Central memory CD8-positive, alpha-beta T cell (primary cell): ENCODE measurements at regions not wholly inside any gene's neighbourhood (a gene's known extent, or its start where the extent isn't known, plus 50 kb on each side); places are given as distances from the start of the nearest gene placed in this dataset.

ENCODE experiments used
- ATAC-seq: fragments of 150-1000 bp; cut with Tn5 transposase; replicated peaks from 2 replicates; pipeline ENCODE4 v1.10.0; 2022; ENCODE audit warnings: mild to moderate bottlenecking, moderate FRiP score, moderate number of reproducible peaks; ENCODE audit not compliant: poor library complexity, severe bottlenecking; ENCODE audit errors: extremely low read depth
- DNase-seq, 2 donors: peaks; one replicate each; pipeline ENCODE4 v3.0.0; 2021; ENCODE audit warnings: low spot score in 2 of 2
- H3K27ac Mint-ChIP-seq: one replicate; pipeline ENCODE4 v1.8.0; 2022; ENCODE audit warnings: low read depth, mild to moderate bottlenecking, moderate library complexity, mixed read lengths
- H3K27me3 Mint-ChIP-seq: one replicate; pipeline ENCODE4 v1.8.0; 2022; ENCODE audit warnings: mixed read lengths
- H3K36me3 Mint-ChIP-seq: one replicate; pipeline ENCODE4 v1.8.0; 2022; ENCODE audit warnings: mild to moderate bottlenecking, moderate library complexity, mixed read lengths; ENCODE audit not compliant: insufficient read depth
- H3K4me1 Mint-ChIP-seq: one replicate; pipeline ENCODE4 v1.8.0; 2022; ENCODE audit warnings: mixed read lengths
- H3K4me3 Mint-ChIP-seq: one replicate; pipeline ENCODE4 v1.8.0; 2022; ENCODE audit warnings: mild to moderate bottlenecking, moderate library complexity, mixed read lengths
- H3K9me3 Mint-ChIP-seq: one replicate; pipeline ENCODE4 v1.8.0; 2022; ENCODE audit warnings: mixed read lengths

DNA sequence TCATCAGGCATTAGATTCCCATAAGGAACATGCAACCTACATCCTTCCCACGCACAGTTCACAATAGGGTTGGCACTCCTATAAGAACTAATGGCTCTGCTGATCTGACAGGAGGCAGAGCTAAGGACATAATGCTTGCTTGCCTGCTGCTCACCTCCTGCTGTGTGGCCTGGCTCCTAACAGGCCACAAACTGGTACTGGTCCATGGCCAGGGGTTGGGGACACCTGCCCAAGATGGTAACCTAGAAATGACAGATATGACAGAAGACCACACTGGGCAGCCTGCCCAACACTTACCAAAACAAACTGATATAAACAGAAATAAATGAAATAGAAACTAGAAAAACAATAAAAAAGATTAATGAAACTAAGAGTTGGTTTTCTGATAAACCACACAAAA lies 325.6 kb downstream of the SEC23A start:
- H3K36me3 Mint-ChIP-seq, result no peaks in the 10 kb centered on the region
- DNase-seq (no peak), ATAC-seq (no peak)
- H3K4me3 Mint-ChIP-seq, result no peak overlapping the region
- peaks cover 9% of the 10 kb centered on the region for H3K27me3 Mint-ChIP-seq
- no peak overlapping the region for H3K27ac Mint-ChIP-seq
- H3K4me1 Mint-ChIP-seq, result no peaks in the 10 kb centered on the region
- H3K9me3 Mint-ChIP-seq, result peaks cover 11% of the 10 kb centered on the region

DNA sequence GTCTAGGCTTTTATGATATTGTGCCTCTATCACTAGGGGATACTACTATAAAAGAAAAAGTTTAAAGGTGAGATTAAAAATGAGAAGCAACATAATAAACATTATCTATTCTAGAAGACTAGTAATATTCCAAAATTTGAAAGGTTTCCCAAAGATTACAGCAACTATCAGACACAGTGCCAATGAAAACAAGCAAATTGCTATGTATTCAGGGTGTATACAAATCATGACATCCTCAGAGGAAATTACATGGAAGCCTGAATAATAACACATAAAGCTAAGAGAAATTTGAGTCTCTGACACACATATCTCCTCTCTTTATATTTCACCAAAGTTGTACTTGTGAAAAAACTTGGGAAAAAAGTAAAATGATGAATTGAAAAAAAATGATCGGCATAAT lies 327.0 kb downstream of the SEC23A start:
- H3K27ac Mint-ChIP-seq, result no peak overlapping the region
- no peaks in the 10 kb centered on the region for H3K4me1 Mint-ChIP-seq
- H3K9me3 Mint-ChIP-seq, result peaks cover 11% of the 10 kb centered on the region
- H3K27me3 Mint-ChIP-seq, result peaks cover 9% of the 10 kb centered on the region
- H3K36me3 Mint-ChIP-seq, result no peaks in the 10 kb centered on the region
- no peak overlapping the region for H3K4me3 Mint-ChIP-seq
- ATAC-seq (no peak), DNase-seq (no peak)

DNA sequence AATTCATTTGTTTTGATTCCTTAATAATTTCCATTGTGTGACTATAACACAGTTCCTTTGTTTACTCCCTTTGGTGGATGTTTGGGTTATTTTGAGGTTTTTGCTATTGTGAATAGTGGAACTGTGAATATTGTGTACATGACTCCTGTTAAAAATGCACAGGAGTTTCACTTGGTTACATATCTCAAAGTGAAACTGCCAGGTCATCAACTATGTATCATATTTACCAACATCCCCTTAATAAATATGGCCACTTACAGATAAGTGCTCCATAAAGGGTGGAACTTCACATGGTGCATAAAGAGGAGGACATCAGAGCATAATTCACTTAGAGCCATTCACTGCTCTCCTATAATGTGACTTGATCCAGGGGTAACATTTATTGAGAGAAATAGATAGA lies 328.9 kb downstream of the SEC23A start:
- no peaks in the 10 kb centered on the region for H3K4me1 Mint-ChIP-seq
- no peak overlapping the region for H3K4me3 Mint-ChIP-seq
- DNase-seq (no peak), ATAC-seq (no peak)
- H3K27ac Mint-ChIP-seq, result no peak overlapping the region
- H3K36me3 Mint-ChIP-seq, result no peaks in the 10 kb centered on the region
- H3K27me3 Mint-ChIP-seq, result peaks cover 9% of the 10 kb centered on the region
- H3K9me3 Mint-ChIP-seq, result peaks cover 11% of the 10 kb centered on the region

DNA sequence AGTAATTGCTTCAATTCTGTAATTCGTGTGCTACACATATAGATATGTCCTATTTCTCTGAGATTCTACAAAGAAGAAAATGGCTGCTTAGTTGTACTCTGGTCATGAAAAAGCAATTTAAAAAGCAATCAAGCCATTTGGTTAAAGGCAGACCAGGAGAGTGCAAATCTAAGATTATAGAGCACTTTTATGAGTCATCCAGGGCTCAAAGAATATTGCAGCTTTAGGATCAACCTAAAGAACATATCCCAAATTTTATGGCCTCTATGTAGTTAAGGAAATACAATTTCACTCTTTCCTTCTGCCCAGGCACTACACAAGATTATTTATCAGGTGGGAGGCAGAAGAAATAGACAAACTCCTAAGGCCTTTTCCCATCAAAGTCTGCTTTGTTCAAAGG lies 332.8 kb downstream of the SEC23A start:
- no peaks in the 10 kb centered on the region for H3K36me3 Mint-ChIP-seq
- H3K27me3 Mint-ChIP-seq, result peaks cover 3% of the 10 kb centered on the region
- no peaks in the 10 kb centered on the region for H3K4me1 Mint-ChIP-seq
- H3K4me3 Mint-ChIP-seq, result no peak overlapping the region
- peaks cover 12% of the 10 kb centered on the region for H3K9me3 Mint-ChIP-seq
- H3K27ac Mint-ChIP-seq, result no peak overlapping the region
- no peak for DNase-seq
- ATAC-seq, result no peak

DNA sequence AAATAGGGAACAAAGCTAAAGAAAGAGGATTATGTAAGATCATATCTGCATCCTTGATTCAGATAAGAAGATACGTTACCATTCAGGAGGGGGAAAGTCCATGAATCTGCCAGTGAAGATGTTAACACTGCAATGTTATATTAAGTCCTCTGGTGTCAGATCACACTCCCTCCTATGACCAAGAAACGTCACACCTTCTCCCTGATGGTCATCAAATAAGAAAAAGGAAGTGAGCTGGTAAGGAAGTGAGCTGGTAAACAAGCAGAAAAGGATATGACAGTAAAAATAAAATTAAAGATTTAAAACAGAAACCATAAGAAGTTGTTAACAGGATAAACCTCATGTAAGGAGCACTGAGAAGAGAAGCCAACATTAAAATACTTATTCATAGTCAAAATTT lies 340.2 kb downstream of the SEC23A start:
- no peak for ATAC-seq
- Mint-ChIP-seq H3K27ac (no peak overlapping the region), H3K36me3 (no peaks in the 10 kb centered on the region), H3K4me1 (no peaks in the 10 kb centered on the region), H3K9me3 (peaks cover 12% of the 10 kb centered on the region), H3K27me3 (no peaks in the 10 kb centered on the region), H3K4me3 (no peak overlapping the region)
- DNase-seq, result no peak

DNA sequence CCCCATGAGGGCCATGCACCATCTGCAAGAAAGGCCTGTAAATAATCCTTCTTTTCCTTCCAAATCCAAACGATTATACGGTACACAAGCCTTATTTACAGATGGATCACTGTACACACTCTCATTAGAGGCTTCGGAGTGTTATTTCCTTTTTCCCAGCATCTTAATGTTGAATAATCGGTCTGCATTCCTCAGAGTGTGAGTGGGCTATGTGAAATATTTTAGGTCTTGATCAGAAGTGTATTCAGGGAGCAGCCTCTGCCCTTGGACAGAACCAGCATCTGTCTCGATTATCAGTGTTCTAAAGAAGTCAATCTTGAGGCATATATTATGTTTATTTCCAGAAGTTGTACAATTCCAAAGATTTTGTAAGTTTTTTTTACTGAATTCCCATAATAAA lies 340.6 kb downstream of the SEC23A start:
- H3K36me3 Mint-ChIP-seq, result no peaks in the 10 kb centered on the region
- ATAC-seq (no peak), DNase-seq (no peak)
- H3K27ac Mint-ChIP-seq, result no peak overlapping the region
- no peaks in the 10 kb centered on the region for H3K4me1 Mint-ChIP-seq
- H3K9me3 Mint-ChIP-seq, result peaks cover 11% of the 10 kb centered on the region
- no peaks in the 10 kb centered on the region for H3K27me3 Mint-ChIP-seq
- no peak overlapping the region for H3K4me3 Mint-ChIP-seq

DNA sequence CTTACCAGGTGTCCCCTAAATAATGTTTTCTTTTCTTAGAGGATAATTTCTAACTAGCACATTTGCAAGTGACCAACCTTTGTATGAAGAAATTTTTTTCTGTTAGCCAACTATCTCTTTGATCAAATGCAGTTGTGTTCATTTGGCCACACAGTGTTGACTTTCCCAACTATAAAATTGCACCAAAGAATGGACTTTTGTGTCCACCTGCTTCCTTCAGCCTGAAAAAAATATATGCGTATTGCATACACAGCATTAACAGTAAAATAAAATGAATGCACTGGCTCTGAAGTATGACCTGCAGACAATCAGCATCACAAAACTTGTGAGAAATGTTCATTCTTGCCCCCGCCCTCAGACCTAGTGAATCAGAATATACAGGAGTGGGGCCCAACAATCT lies 342.0 kb downstream of the SEC23A start:
- H3K27ac Mint-ChIP-seq, result no peak overlapping the region
- no peaks in the 10 kb centered on the region for H3K36me3 Mint-ChIP-seq
- no peaks in the 10 kb centered on the region for H3K4me1 Mint-ChIP-seq
- no peaks in the 10 kb centered on the region for H3K9me3 Mint-ChIP-seq
- no peaks in the 10 kb centered on the region for H3K27me3 Mint-ChIP-seq
- H3K4me3 Mint-ChIP-seq, result no peak overlapping the region
- DNase-seq (no peak), ATAC-seq (no peak)

DNA sequence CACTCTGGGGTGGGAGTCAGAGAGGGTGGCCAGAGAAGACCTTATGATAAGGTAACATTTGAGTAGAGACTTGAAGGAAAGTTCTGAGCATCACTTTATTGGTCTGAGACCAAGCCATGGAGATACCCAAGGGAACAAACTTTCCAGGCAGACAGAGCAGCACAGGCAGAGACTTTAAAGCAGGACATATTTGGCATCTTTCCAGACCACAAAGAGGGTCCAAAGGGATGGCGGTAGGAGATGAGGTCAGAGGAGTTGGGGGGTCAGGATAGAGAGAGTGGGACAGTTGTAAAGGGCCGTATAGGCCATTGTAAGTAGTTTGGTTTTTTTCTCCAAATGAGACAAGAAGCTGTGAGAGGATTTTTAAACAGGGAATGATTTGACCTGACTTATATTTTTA lies 344.4 kb downstream of the SEC23A start:
- DNase-seq (no peak), ATAC-seq (no peak)
- Mint-ChIP-seq H3K27ac (no peak overlapping the region), H3K9me3 (no peaks in the 10 kb centered on the region), H3K27me3 (no peaks in the 10 kb centered on the region), H3K4me3 (no peak overlapping the region), H3K36me3 (no peaks in the 10 kb centered on the region), H3K4me1 (no peaks in the 10 kb centered on the region)

DNA sequence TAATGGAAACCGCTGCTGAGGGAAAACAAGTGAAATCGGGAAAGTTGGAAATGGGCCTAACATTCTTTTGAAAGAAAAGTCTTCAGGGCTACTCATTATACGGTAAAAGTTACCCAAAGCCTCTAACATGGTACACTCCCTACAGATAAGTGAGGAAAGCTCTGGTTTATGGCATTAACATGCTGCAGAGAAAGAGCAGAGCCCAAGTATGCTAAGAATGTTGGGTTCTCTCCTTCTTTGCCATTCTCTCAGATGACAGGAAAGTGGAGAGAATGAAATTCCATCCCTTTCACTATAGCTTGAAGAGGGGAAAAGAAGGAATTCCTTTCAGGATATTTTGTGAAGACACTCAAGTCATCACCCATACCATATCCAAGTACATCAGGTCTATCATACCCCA lies 348.0 kb downstream of the SEC23A start:
- H3K4me3 Mint-ChIP-seq, result no peak overlapping the region
- H3K36me3 Mint-ChIP-seq, result peaks cover 3% of the 10 kb centered on the region
- no peaks in the 10 kb centered on the region for H3K4me1 Mint-ChIP-seq
- H3K27ac Mint-ChIP-seq, result no peak overlapping the region
- no peaks in the 10 kb centered on the region for H3K9me3 Mint-ChIP-seq
- ATAC-seq, result no peak
- no peak for DNase-seq
- H3K27me3 Mint-ChIP-seq, result no peaks in the 10 kb centered on the region

DNA sequence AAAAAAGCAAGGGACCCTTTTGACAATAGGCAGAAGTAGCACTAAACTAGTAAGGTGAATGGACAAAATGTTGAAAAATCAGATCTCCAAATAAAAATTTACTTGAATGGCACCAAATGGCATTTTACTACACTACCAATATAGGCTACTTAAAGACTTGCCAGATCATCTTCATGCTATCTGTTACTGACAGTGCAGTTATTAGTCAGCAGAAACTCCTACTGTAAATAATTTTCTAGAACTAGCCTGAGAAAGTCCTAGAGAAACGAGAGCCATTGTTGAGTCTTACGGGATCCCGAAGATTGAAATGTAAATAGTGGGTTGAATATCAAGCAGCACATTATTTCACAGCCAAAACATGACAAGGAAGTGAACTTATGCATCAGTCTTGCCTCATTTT lies 350.3 kb downstream of the SEC23A start:
- DNase-seq (no peak), ATAC-seq (no peak)
- no peaks in the 10 kb centered on the region for H3K27me3 Mint-ChIP-seq
- H3K27ac Mint-ChIP-seq, result no peak overlapping the region
- H3K36me3 Mint-ChIP-seq, result peaks cover 3% of the 10 kb centered on the region
- no peak overlapping the region for H3K4me3 Mint-ChIP-seq
- no peaks in the 10 kb centered on the region for H3K9me3 Mint-ChIP-seq
- no peaks in the 10 kb centered on the region for H3K4me1 Mint-ChIP-seq

DNA sequence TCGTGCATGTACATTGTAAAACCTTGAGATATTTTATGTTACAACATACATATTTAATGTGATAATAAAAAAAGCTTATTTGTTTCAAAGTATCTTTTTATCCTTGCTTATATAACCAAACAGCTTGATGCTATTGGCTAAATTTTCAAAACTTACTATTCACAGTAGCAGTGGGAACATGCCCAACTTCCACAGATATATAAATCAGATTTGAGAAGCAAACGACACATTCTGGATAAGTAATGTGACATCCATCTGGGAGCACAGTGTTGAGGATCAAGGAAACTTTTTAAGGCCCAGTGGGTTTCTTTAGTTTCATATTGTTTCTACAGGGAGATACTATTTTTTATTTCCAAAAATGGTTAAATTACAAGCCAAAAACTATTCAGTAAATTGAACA lies 350.7 kb downstream of the SEC23A start:
- Mint-ChIP-seq H3K4me3 (no peak overlapping the region), H3K27ac (no peak overlapping the region), H3K4me1 (no peaks in the 10 kb centered on the region), H3K27me3 (no peaks in the 10 kb centered on the region), H3K9me3 (no peaks in the 10 kb centered on the region), H3K36me3 (peaks cover 3% of the 10 kb centered on the region)
- DNase-seq (no peak), ATAC-seq (no peak)

DNA sequence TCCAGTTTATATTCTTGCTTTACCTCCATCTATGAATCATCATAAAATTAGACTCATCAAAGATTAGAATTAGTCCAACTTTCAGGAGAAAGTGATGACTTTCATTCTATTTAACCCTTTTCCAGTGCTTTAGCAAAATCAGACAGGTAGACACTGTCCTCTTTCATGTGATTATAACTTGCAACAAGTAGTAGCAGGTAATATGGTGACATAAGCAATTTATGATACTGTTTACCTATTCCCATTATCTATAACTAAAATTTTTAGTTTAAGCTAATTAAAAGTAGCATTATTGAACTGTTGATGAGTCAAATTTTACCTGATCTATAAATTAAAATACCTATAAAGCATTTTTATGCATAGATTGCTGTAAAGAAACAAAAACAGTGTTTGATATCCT lies 351.6 kb downstream of the SEC23A start:
- no peak overlapping the region for H3K4me3 Mint-ChIP-seq
- no peaks in the 10 kb centered on the region for H3K4me1 Mint-ChIP-seq
- no peaks in the 10 kb centered on the region for H3K27me3 Mint-ChIP-seq
- H3K36me3 Mint-ChIP-seq, result peaks cover 3% of the 10 kb centered on the region
- no peaks in the 10 kb centered on the region for H3K9me3 Mint-ChIP-seq
- DNase-seq (no peak), ATAC-seq (no peak)
- no peak overlapping the region for H3K27ac Mint-ChIP-seq

DNA sequence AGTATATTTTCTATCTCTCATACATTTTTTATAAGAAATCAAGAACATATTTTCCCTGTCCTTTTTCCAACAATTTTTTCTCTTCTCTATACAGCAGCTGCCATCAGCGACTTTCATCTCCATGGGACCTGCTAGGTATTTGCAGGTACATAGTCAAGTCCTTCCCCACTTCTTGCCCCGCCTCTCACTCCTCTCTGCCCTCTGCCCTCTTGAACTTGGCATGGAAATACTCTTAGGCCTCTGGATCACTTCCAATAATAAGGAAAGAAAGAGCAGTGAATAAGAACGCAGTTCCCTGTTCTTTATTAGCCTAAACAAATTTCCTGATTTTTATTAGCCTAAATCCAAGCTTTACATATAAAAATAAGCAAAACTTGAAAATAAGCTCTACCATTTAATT lies 353.1 kb downstream of the SEC23A start:
- peaks cover 3% of the 10 kb centered on the region for H3K36me3 Mint-ChIP-seq
- H3K27ac Mint-ChIP-seq, result no peak overlapping the region
- no peak overlapping the region for H3K4me3 Mint-ChIP-seq
- DNase-seq, result no peak
- no peaks in the 10 kb centered on the region for H3K27me3 Mint-ChIP-seq
- H3K9me3 Mint-ChIP-seq, result no peaks in the 10 kb centered on the region
- ATAC-seq, result no peak
- no peaks in the 10 kb centered on the region for H3K4me1 Mint-ChIP-seq

DNA sequence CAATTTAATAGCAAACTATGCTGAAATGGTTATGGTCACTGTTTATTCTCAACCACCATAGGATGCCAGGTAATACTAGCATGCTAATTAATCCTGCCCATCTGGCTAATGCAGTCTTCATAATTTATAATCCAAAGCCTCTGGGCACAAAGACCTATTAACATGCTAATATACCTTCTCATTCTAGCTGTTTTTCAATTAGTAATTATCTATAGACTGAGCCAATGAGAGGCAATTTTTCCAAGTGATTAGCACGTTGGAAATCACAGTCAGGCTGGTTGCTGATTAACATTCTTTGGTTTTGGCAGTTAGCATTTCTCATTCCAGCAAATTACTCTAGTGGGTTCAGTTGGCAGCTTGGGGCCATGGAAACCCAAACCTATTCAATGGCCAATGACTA lies 357.2 kb downstream of the SEC23A start:
- ATAC-seq (no peak), DNase-seq (no peak)
- H3K9me3 Mint-ChIP-seq, result no peaks in the 10 kb centered on the region
- H3K27ac Mint-ChIP-seq, result no peak overlapping the region
- H3K4me3 Mint-ChIP-seq, result no peak overlapping the region
- H3K4me1 Mint-ChIP-seq, result no peaks in the 10 kb centered on the region
- peaks cover 3% of the 10 kb centered on the region for H3K36me3 Mint-ChIP-seq
- H3K27me3 Mint-ChIP-seq, result no peaks in the 10 kb centered on the region
